Neuron (in vitro differentiated cells): ENCODE measurements at regions not wholly inside any gene's neighbourhood (a gene's known extent, or its start where the extent isn't known, plus 50 kb on each side); places are given as distances from the start of the nearest gene placed in this dataset.
"Not testable (repeated sequence)": the region's sequence is repeated elsewhere in the genome, so short reads cannot be mapped to it uniquely, and the experiment has no call there.

Experiments
- H2AFZ ChIP-seq: one replicate; pipeline ENCODE4 v1.6.1; 2013; ENCODE audit warnings: low read depth, mild to moderate bottlenecking, inconsistent platforms, low read length, moderate library complexity
- H3K27me3 ChIP-seq: one replicate; pipeline ENCODE4 v1.6.1; 2013; ENCODE audit warnings: low read length; ENCODE audit not compliant: insufficient read depth
- H3K36me3 ChIP-seq: one replicate; pipeline ENCODE4 v1.6.1; 2013; ENCODE audit warnings: low read length; ENCODE audit not compliant: insufficient read depth
- H3K4me1 ChIP-seq: one replicate; pipeline ENCODE4 v1.6.1; 2013; ENCODE audit warnings: low read length; ENCODE audit not compliant: insufficient read depth
- H3K4me3 ChIP-seq: 2 replicates; pipeline ENCODE4 v1.5.1; 2013; ENCODE audit warnings: mild to moderate bottlenecking, low read length, moderate library complexity
- H3K9me3 ChIP-seq: one replicate; pipeline ENCODE4 v1.6.1; 2013; ENCODE audit warnings: low read length

DNA sequence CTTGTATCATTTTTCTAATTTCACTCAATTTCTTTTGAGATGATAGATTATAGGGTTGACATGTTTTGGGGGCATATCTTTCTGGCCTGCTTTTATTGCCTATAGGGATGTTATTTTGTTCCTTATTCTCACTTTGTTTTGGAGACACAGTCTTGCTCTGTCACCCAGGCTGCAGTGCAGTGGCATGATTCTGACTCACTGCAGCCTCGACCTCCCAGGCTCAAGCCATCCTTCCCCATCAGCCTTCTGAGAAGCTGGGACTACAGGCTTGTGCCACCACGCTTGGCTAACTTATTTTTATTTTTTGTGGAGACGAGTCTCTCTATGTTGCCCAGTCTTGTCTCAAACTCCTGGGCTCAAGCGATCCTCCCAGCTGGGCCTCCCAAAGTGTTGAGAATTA lies 72.8 kb upstream of the FAN1 start:
- Histone ChIP-seq H3K27me3 (no peaks in the 10 kb centered on the region), H3K36me3 (no peaks in the 10 kb centered on the region), H2AFZ (no peak overlapping the region), H3K9me3 (no peaks in the 10 kb centered on the region), H3K4me1 (no peaks in the 10 kb centered on the region), H3K4me3 (no peak overlapping the region)

DNA sequence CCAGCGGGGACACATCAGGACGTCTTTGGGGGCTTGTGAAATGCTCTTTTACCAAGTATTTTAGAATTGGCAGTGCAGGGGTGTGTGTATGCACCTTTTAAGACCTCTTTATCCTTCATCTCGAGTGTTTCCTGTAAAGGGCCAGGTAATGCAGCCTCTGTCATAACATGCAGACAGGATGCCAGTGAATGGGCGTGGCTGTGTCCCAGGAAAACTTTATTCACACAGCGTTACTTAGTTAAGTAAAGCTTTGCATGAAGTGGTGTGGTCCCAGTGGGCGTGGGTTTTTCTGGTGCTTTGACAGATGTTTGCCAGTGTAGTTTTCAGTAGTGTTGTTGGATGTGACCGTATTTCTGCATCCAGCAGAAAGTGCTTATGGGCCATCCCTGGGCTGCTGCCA lies 70.3 kb upstream of the FAN1 start:
- not testable (repeated sequence) for H3K9me3 ChIP-seq, H3K4me1 ChIP-seq, H3K36me3 ChIP-seq, H3K4me3 ChIP-seq, H3K27me3 ChIP-seq, H2AFZ ChIP-seq

- H2AFZ ChIP-seq, H3K4me1 ChIP-seq, H3K27me3 ChIP-seq, H3K36me3 ChIP-seq, H3K9me3 ChIP-seq, H3K4me3 ChIP-seq: not testable (repeated sequence)
Measured at GRCh38 chr15:30841639-30842038, 62.1 kb upstream of the FAN1 start.

GRCh38 chr15:30842798-30843472 lies 60.8 kb upstream of the FAN1 start:
- H2AFZ ChIP-seq, H3K9me3 ChIP-seq, H3K4me3 ChIP-seq, H3K4me1 ChIP-seq, H3K27me3 ChIP-seq, H3K36me3 ChIP-seq: not testable (repeated sequence)

- not testable (repeated sequence) for H3K9me3 ChIP-seq, H3K36me3 ChIP-seq, H3K4me3 ChIP-seq, H2AFZ ChIP-seq, H3K27me3 ChIP-seq, H3K4me1 ChIP-seq
Measured at GRCh38 chr15:30845536-30845935, 58.2 kb upstream of the FAN1 start.
